SH-SY5Y (cell line): ENCODE measurements at regions not wholly inside any gene's neighbourhood (a gene's known extent, or its start where the extent isn't known, plus 50 kb on each side); places are given as distances from the start of the nearest gene placed in this dataset.

Source experiments
- GATA2 ChIP-seq: IDR thresholded peaks from 2 replicates; pipeline ENCODE4 v1.6.1; 2011; ENCODE audit warnings: mild to moderate bottlenecking, low read depth, low read length
- GATA3 ChIP-seq: IDR thresholded peaks from 2 replicates; pipeline ENCODE4 v1.6.1; 2011; ENCODE audit warnings: low read depth, mild to moderate bottlenecking, low read length, moderate library complexity

GRCh38 chr10:106302961-106303360, 861.5 kb downstream of the SORCS1 start:
- TF ChIP-seq GATA2 (no peak), GATA3 (no peak)
